ENCODE measurements at regions not wholly inside any gene's neighbourhood (a gene's known extent, or its start where the extent isn't known, plus 50 kb on each side); places are given as distances from the start of the nearest gene placed in this dataset.

GRCh38 chrX:4805502-4805901, 1092.1 kb upstream of the PRKX start:
- FAIRE-seq (no peak), DNase-seq (ENCODE audit: insufficient read length, low spot score) (no peak)
- TF ChIP-seq TAF1 (IDR thresholded peaks at IDR 0.05; ENCODE audit: low read depth, low read length) (no peak), POLR2A (IDR thresholded peaks at IDR 0.05; ENCODE audit: low read depth, low read length) (no peak), SPI1 (IDR thresholded peaks at IDR 0.05; ENCODE audit: low read depth, low read length) (no peak)

GRCh38 chrX:4800756-4801155, 1087.3 kb upstream of the PRKX start:
- FAIRE-seq (no peak), DNase-seq (ENCODE audit: insufficient read length, low spot score) (no peak)

GRCh38 chrX:4787971-4788370, 1074.5 kb upstream of the PRKX start:
- DNase-seq (ENCODE audit: insufficient read length, low spot score) (no peak), FAIRE-seq (no peak)
- no peak for TF ChIP-seq POLR2A (IDR thresholded peaks at IDR 0.05; ENCODE audit: low read depth, low read length)
- no peak for TF ChIP-seq PAX5 (IDR thresholded peaks at IDR 0.05; ENCODE audit: insufficient read depth, low read length, severe bottlenecking)
- TF ChIP-seq TAF1 (IDR thresholded peaks at IDR 0.05; ENCODE audit: low read depth, low read length) = no peak
- TF ChIP-seq POLR2AphosphoS5 (IDR thresholded peaks at IDR 0.05; ENCODE audit: low read depth, low read length) = no peak
- TF ChIP-seq POU2F2 (IDR thresholded peaks at IDR 0.05; ENCODE audit: low read depth, low read length) = no peak
- TF ChIP-seq SPI1 (IDR thresholded peaks at IDR 0.05; ENCODE audit: low read depth, low read length) = no peak

More at GRCh38 chrX:4800756-4801155, 1087.3 kb upstream of the PRKX start:
- TF ChIP-seq POU2F2 (IDR thresholded peaks at IDR 0.05; ENCODE audit: low read depth, low read length) (no peak), SPI1 (IDR thresholded peaks at IDR 0.05; ENCODE audit: low read depth, low read length) (no peak), POLR2AphosphoS5 (IDR thresholded peaks at IDR 0.05; ENCODE audit: low read depth, low read length) (no peak), PAX5 (IDR thresholded peaks at IDR 0.05; ENCODE audit: insufficient read depth, low read length, severe bottlenecking) (no peak), POLR2A (IDR thresholded peaks at IDR 0.05; ENCODE audit: low read depth, low read length) (no peak), TAF1 (IDR thresholded peaks at IDR 0.05; ENCODE audit: low read depth, low read length) (no peak)

GRCh38 chrX:4764888-4765287, 1051.4 kb upstream of the PRKX start:
- DNase-seq (ENCODE audit: insufficient read length, low spot score) = no peak
- TF ChIP-seq SPI1 (IDR thresholded peaks at IDR 0.05; ENCODE audit: low read depth, low read length) (no peak), TAF1 (IDR thresholded peaks at IDR 0.05; ENCODE audit: low read depth, low read length) (no peak), POLR2AphosphoS5 (IDR thresholded peaks at IDR 0.05; ENCODE audit: low read depth, low read length) (no peak), POU2F2 (IDR thresholded peaks at IDR 0.05; ENCODE audit: low read depth, low read length) (no peak), POLR2A (IDR thresholded peaks at IDR 0.05; ENCODE audit: low read depth, low read length) (no peak), PAX5 (IDR thresholded peaks at IDR 0.05; ENCODE audit: insufficient read depth, low read length, severe bottlenecking) (no peak)
- no peak for FAIRE-seq

DNA sequence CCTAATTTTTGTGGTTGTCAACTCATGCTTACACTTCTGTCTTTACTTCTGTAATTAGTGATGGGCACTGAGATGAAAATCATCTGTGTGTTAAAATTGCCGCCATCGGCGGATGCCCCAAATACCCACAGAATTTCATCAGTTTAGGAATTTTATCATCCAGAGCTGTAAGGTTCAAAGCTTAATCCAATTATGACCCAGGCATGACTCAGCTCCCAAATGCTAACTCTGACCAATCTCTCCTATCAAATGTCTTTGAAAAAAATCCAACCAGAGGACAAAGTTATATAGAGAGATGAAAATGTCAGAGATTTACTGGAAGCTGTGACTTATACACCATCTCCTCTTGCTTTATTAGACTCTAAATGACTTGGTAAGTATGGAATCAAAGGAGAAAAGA, 1048.7 kb upstream of the PRKX start:
- DNase-seq (ENCODE audit: insufficient read length, low spot score) = no peak
- no peak for FAIRE-seq
- TF ChIP-seq POU2F2 (IDR thresholded peaks at IDR 0.05; ENCODE audit: low read depth, low read length) (no peak), POLR2AphosphoS5 (IDR thresholded peaks at IDR 0.05; ENCODE audit: low read depth, low read length) (no peak), TAF1 (IDR thresholded peaks at IDR 0.05; ENCODE audit: low read depth, low read length) (no peak), PAX5 (IDR thresholded peaks at IDR 0.05; ENCODE audit: insufficient read depth, low read length, severe bottlenecking) (no peak)

- peak; percentile 80 for FAIRE-seq
- TF ChIP-seq POLR2A (IDR thresholded peaks at IDR 0.05; ENCODE audit: low read depth, low read length) (no peak), SPI1 (IDR thresholded peaks at IDR 0.05; ENCODE audit: low read depth, low read length) (no peak), PAX5 (IDR thresholded peaks at IDR 0.05; ENCODE audit: insufficient read depth, low read length, severe bottlenecking) (no peak), POU2F2 (IDR thresholded peaks at IDR 0.05; ENCODE audit: low read depth, low read length) (no peak), POLR2AphosphoS5 (IDR thresholded peaks at IDR 0.05; ENCODE audit: low read depth, low read length) (no peak), TAF1 (IDR thresholded peaks at IDR 0.05; ENCODE audit: low read depth, low read length) (no peak)
- no peak for DNase-seq (ENCODE audit: insufficient read length, low spot score)
Measured at GRCh38 chrX:4754878-4755604, 1041.6 kb upstream of the PRKX start.

- no peak for TF ChIP-seq TAF1 (IDR thresholded peaks at IDR 0.05; ENCODE audit: low read depth, low read length)
- no peak for TF ChIP-seq PAX5 (IDR thresholded peaks at IDR 0.05; ENCODE audit: insufficient read depth, low read length, severe bottlenecking)
- no peak for TF ChIP-seq POLR2A (IDR thresholded peaks at IDR 0.05; ENCODE audit: low read depth, low read length)
- no peak for TF ChIP-seq SPI1 (IDR thresholded peaks at IDR 0.05; ENCODE audit: low read depth, low read length)
- TF ChIP-seq POLR2AphosphoS5 (IDR thresholded peaks at IDR 0.05; ENCODE audit: low read depth, low read length) = no peak
- no peak for TF ChIP-seq POU2F2 (IDR thresholded peaks at IDR 0.05; ENCODE audit: low read depth, low read length)
- FAIRE-seq (no peak), DNase-seq (ENCODE audit: insufficient read length, low spot score) (no peak)
Measured at GRCh38 chrX:4741024-4741423, 1027.6 kb upstream of the PRKX start.

- FAIRE-seq (no peak), DNase-seq (ENCODE audit: insufficient read length, low spot score) (no peak)
- TF ChIP-seq TAF1 (IDR thresholded peaks at IDR 0.05; ENCODE audit: low read depth, low read length) = no peak
- no peak for TF ChIP-seq POU2F2 (IDR thresholded peaks at IDR 0.05; ENCODE audit: low read depth, low read length)
- TF ChIP-seq PAX5 (IDR thresholded peaks at IDR 0.05; ENCODE audit: insufficient read depth, low read length, severe bottlenecking) = no peak
- no peak for TF ChIP-seq POLR2AphosphoS5 (IDR thresholded peaks at IDR 0.05; ENCODE audit: low read depth, low read length)
- TF ChIP-seq SPI1 (IDR thresholded peaks at IDR 0.05; ENCODE audit: low read depth, low read length) = no peak
- TF ChIP-seq POLR2A (IDR thresholded peaks at IDR 0.05; ENCODE audit: low read depth, low read length) = no peak
Measured at GRCh38 chrX:4735299-4735698, 1021.9 kb upstream of the PRKX start.

- no peak for DNase-seq (ENCODE audit: insufficient read length, low spot score)
Measured at GRCh38 chrX:4710618-4711433, 997.4 kb upstream of the PRKX start.

More at GRCh38 chrX:4710618-4711433, 997.4 kb upstream of the PRKX start:
- peak; percentile 62 for FAIRE-seq
- no peak for TF ChIP-seq PAX5 (IDR thresholded peaks at IDR 0.05; ENCODE audit: insufficient read depth, low read length, severe bottlenecking)
- peak; percentile 87 for TF ChIP-seq POU2F2 (IDR thresholded peaks at IDR 0.05; ENCODE audit: low read depth, low read length)
- 0 out of 2 replicates have a peak, but pooled peaks have one; percentile 7 for TF ChIP-seq TAF1 (IDR thresholded peaks at IDR 0.05; ENCODE audit: low read depth, low read length)
- TF ChIP-seq POLR2A (IDR thresholded peaks at IDR 0.05; ENCODE audit: low read depth, low read length) = peak; percentile 53; the same call in 1 of the 2 replicates
- TF ChIP-seq POLR2AphosphoS5 (IDR thresholded peaks at IDR 0.05; ENCODE audit: low read depth, low read length) = no peak
- TF ChIP-seq SPI1 (IDR thresholded peaks at IDR 0.05; ENCODE audit: low read depth, low read length) = no peak

Measured in GM12891 (cell line).